DND-41 (cell line): ENCODE measurements at regions not wholly inside any gene's neighbourhood (a gene's known extent, or its start where the extent isn't known, plus 50 kb on each side); places are given as distances from the start of the nearest gene placed in this dataset.

ENCODE experiments used
- EZH2 ChIP-seq: IDR thresholded peaks from 3 replicates; pipeline ENCODE4 v1.6.1; 2012; ENCODE audit warnings: borderline replicate concordance, low read depth, mild to moderate bottlenecking, moderate library complexity, low read length, inconsistent platforms; ENCODE audit not compliant: severe bottlenecking
- TF ChIP-seq, protein P1 (sequence below): IDR thresholded peaks from 2 replicates; pipeline ENCODE4 v1.5.1; 2012; ENCODE audit warnings: borderline replicate concordance, low read length, moderate library complexity, mild to moderate bottlenecking; ENCODE audit not compliant: poor library complexity, severe bottlenecking; ENCODE audit errors: extremely low read depth

DNA sequence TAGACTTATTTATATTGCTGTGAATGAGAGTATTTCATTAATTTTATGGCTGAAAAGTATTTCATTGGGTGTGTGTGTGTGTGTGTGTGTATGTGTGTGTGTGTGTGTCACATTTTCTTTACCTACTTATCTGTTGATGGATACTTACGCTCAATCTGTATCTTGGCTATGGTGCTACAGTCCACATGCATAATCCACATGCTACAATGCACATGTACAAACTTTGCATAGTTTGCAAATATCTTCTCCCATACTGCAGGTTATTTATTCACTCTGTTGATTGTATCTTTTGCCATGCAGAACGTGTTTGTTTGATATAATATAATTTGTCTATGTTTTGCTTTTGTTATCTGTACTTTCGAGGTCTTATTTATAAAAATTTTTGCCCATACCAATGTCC lies 167.8 kb downstream of the RAB28 start:
- TF ChIP-seq, protein P1, sequence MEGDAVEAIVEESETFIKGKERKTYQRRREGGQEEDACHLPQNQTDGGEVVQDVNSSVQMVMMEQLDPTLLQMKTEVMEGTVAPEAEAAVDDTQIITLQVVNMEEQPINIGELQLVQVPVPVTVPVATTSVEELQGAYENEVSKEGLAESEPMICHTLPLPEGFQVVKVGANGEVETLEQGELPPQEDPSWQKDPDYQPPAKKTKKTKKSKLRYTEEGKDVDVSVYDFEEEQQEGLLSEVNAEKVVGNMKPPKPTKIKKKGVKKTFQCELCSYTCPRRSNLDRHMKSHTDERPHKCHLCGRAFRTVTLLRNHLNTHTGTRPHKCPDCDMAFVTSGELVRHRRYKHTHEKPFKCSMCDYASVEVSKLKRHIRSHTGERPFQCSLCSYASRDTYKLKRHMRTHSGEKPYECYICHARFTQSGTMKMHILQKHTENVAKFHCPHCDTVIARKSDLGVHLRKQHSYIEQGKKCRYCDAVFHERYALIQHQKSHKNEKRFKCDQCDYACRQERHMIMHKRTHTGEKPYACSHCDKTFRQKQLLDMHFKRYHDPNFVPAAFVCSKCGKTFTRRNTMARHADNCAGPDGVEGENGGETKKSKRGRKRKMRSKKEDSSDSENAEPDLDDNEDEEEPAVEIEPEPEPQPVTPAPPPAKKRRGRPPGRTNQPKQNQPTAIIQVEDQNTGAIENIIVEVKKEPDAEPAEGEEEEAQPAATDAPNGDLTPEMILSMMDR: no peak
- TF ChIP-seq EZH2: no peak
